OCI-LY7 (cell line): ENCODE measurements at regions not wholly inside any gene's neighbourhood (a gene's known extent, or its start where the extent isn't known, plus 50 kb on each side); places are given as distances from the start of the nearest gene placed in this dataset.

Experiments
- CTCF ChIP-seq: fragments of 200-600 bp; sonication (generic); conservative IDR thresholded peaks from 2 replicates; pipeline ENCODE4 v1.5.1; 2014; ENCODE audit warnings: mild to moderate bottlenecking, antibody characterized with exemption, low read length, moderate library complexity, mixed read lengths
- EZH2phosphoT487 ChIP-seq: fragments of 200-600 bp; sonication (generic); IDR thresholded peaks from 2 replicates; pipeline ENCODE4 v1.6.1; 2018; ENCODE audit warnings: low read depth, borderline replicate concordance, mild to moderate bottlenecking, mixed run types, antibody characterized with exemption, low read length, moderate library complexity, mixed read lengths

GRCh38 chr4:170425040-170425439 lies 335.3 kb upstream of the AADAT start:
- TF ChIP-seq CTCF (no peak), EZH2phosphoT487 (no peak)
